PFSK-1 (cell line): ENCODE measurements at regions not wholly inside any gene's neighbourhood (a gene's known extent, or its start where the extent isn't known, plus 50 kb on each side); places are given as distances from the start of the nearest gene placed in this dataset.

Source experiments
- FOXP2 ChIP-seq: optimal IDR thresholded peaks from 2 replicates; pipeline ENCODE3; 2011; ENCODE audit warnings: borderline replicate concordance, control low read depth, inconsistent platforms; ENCODE audit not compliant: insufficient read depth; ENCODE audit errors: extremely low read length, extremely low read depth
- POLR2AphosphoS5 ChIP-seq: IDR thresholded peaks from 2 replicates; pipeline ENCODE4 v1.6.1; 2012; ENCODE audit warnings: low read depth, mild to moderate bottlenecking, control low read depth, low read length, moderate library complexity
- REST ChIP-seq, 2 experiments: IDR thresholded peaks; 2 replicates each; pipeline versions ENCODE4 v1.6.1 to v1.8.0; 2011 to 2012; ENCODE audit warnings: low read depth in 2 of 2, low read length in 2 of 2, control low read depth in 1 of 2, inconsistent platforms in 1 of 2, mild to moderate bottlenecking in 1 of 2, moderate library complexity in 1 of 2; ENCODE audit not compliant: insufficient read depth in 1 of 2
- SIN3A ChIP-seq: IDR thresholded peaks from 2 replicates; pipeline ENCODE4 v1.6.1; 2012; ENCODE audit warnings: mild to moderate bottlenecking, low read length, moderate library complexity, borderline replicate concordance; ENCODE audit not compliant: insufficient read depth
- TAF1 ChIP-seq: IDR thresholded peaks from 2 replicates; pipeline ENCODE4 v1.6.1; 2012; ENCODE audit warnings: low read length, control low read depth, borderline replicate concordance; ENCODE audit not compliant: insufficient read depth

DNA sequence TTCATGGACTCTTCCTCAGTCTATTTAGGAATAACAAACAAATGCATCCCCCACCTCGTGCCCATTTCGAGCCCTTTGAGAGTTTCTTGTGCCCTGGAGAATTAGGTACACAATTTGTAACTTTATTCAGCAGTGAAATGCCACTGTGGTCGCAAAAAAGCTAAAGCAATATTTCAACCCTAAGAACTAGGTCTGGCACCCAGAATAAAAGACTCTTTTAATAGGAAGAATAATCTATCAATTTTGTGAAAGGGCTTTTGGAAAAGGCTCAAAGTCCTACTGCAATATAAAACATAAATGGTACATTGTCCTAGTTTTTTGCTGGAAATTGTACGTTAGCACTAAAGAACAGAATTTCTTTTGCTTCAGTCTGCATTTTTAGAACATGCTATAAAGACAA, 304.6 kb upstream of the TENM3 start:
- TF ChIP-seq FOXP2 = no peak
- no peak for TF ChIP-seq TAF1
- TF ChIP-seq REST (IDR thresholded peaks at IDR 0.05; ENCODE audit: insufficient read depth in 1 of 2, low read depth in 2 of 2, low read length in 2 of 2) = no peak
- TF ChIP-seq POLR2AphosphoS5 = no peak
- no peak for TF ChIP-seq SIN3A

GRCh38 chr4:181939199-181939945, 303.8 kb upstream of the TENM3 start:
- TF ChIP-seq POLR2AphosphoS5 (no peak), SIN3A (no peak), TAF1 (no peak), REST (IDR thresholded peaks at IDR 0.05; ENCODE audit: insufficient read depth in 1 of 2, low read depth in 2 of 2, low read length in 2 of 2) (no peak), FOXP2 (no peak)

- TF ChIP-seq SIN3A = no peak
- no peak for TF ChIP-seq POLR2AphosphoS5
- TF ChIP-seq FOXP2 = no peak
- TF ChIP-seq REST (IDR thresholded peaks at IDR 0.05; ENCODE audit: insufficient read depth in 1 of 2, low read depth in 2 of 2, low read length in 2 of 2) = no peak
- no peak for TF ChIP-seq TAF1
Observed at GRCh38 chr4:181944527-181944926, 298.7 kb upstream of the TENM3 start.

GRCh38 chr4:181946902-181947301, 296.3 kb upstream of the TENM3 start:
- TF ChIP-seq SIN3A (no peak), REST (IDR thresholded peaks at IDR 0.05; ENCODE audit: insufficient read depth in 1 of 2, low read depth in 2 of 2, low read length in 2 of 2) (no peak), POLR2AphosphoS5 (no peak), TAF1 (no peak), FOXP2 (no peak)

GRCh38 chr4:181948839-181949382, 294.3 kb upstream of the TENM3 start:
- TF ChIP-seq FOXP2 = no peak
- no peak for TF ChIP-seq TAF1
- no peak for TF ChIP-seq POLR2AphosphoS5
- TF ChIP-seq SIN3A = no peak
- TF ChIP-seq REST (IDR thresholded peaks at IDR 0.05; ENCODE audit: insufficient read depth in 1 of 2, low read depth in 2 of 2, low read length in 2 of 2) = no peak
